ENCODE measurements at regions not wholly inside any gene's neighbourhood (a gene's known extent, or its start where the extent isn't known, plus 50 kb on each side); places are given as distances from the start of the nearest gene placed in this dataset.
A peak's percentile ranks its signal among the peaks of the same experiment; 100 is the strongest.

- peak; percentile 21 for DNase-seq
These were observed 137.6 kb upstream of the SSTR1 start for GRCh38 chr14:38070061-38070588.

DNA sequence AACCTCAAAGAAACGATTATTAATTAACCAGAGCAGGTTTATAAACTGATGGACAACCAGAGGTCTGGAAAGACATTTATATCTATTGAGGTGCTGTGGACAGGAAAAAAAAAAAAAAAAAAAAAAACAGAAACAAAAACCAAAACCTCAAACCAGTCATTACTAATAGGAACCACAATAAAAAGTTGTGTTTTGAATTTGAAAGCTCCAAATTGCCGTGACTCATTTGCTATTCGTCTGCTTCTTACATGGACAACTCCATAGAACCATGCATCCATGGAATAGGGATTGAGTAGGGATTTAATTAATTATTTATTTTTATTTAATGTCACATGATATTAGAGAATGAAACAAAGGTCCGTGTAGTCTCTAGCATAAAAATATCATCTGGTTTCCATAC lies 134.1 kb upstream of the SSTR1 start:
- DNase-seq, result peak; percentile 44

GRCh38 chr14:38074081-38074480 lies 133.6 kb upstream of the SSTR1 start:
- no peak for DNase-seq

- DNase-seq, result no peak
These were observed 132.9 kb upstream of the SSTR1 start for GRCh38 chr14:38074754-38075153.

DNA sequence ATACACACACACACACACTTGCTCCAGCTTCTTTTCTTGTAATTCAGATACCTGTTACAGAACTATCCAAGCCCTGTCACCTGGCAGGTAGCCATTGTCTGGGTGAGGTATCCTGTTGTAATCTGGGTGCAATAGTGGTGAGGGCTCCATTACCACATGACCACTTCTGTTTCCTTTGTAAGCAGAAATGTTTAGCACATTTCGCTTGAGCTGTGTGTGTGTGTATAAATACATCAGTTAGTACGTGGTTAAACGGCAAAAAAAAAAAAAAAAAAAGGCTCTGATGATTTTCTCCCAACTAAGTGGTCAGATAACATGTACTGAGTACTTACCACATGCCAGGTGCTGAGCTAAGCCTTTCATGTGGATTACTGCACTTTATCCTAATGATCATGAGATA lies 129.3 kb upstream of the SSTR1 start:
- DNase-seq, result no peak

DNA sequence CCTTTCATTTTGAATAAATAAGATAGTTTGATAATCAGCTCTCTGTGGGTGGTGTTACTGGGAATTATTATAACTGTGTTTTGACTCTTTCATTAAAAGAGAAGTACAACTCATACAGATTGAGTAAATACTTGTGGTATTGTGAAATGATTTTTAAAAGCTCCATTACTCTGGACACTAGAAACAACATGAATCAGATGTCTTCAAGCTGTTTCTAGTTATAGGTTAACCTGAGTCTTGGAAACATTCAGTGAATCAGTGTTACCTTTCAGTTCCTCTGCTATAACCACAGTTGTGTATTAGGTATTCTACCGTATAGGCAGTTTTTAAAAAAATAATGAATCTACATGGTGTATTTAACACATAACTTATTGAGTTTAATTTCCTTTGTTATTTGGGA lies 128.4 kb upstream of the SSTR1 start:
- DNase-seq, result peak; percentile 40

GRCh38 chr14:38079886-38080285 lies 127.8 kb upstream of the SSTR1 start:
- DNase-seq, result no peak

DNA sequence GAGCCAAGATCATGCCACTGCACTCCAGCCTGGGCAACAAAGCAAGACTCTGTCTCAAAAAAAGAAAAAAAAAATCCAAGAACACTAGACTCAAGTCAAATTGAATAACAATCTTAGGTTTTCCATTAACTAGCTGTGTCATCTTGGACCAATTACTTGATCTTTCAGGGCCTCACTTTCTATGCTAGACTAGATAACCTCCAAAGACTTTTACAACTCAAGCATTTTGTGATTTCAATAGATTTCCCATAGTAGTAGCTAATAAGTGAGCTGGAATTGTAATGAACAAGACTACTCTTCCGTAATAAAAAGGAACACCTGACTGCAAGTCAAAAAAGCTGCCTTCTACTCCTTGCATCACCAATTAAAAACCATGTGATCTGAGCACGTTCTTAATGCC lies 127.0 kb upstream of the SSTR1 start:
- DNase-seq, result no peak

DNA sequence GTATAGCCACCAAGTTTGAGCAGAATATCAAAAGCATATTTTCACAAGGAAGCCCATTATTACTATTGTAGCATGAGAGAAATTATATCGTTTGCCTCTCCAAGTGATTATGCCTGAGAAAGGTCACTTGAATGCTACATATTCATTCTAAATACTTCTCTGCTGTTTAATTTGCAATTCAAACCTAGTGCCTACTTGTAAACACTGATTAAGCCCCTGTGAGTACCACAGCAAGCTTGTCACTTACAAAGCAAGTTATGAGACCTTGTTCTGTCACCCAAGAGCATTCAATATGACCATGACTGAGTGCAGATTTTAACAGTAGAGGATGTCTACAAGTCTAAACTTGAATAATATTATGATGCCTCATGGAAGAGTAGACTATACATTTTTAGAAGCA lies 124.7 kb upstream of the SSTR1 start:
- no peak for DNase-seq

DNA sequence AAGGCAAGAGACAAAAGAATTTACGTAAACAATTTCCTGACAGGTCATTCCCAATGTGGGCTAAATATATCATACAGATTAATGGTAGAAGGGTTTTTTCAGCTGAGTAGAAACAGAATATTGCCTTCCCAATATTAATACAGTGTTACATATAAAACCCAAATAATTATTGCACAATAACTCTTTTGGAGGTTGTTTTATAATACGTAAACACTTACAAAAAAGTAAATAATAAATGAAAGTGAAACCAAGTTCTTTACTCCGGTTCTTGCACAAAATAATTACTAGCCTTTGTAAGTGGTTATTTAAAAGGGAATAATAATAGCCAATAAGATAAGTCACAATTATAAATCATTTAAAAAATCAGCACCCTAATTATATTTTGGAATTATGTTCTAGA lies 118.6 kb upstream of the SSTR1 start:
- DNase-seq, result no peak

GRCh38 chr14:38090506-38090905 lies 117.2 kb upstream of the SSTR1 start:
- DNase-seq, result no peak

DNA sequence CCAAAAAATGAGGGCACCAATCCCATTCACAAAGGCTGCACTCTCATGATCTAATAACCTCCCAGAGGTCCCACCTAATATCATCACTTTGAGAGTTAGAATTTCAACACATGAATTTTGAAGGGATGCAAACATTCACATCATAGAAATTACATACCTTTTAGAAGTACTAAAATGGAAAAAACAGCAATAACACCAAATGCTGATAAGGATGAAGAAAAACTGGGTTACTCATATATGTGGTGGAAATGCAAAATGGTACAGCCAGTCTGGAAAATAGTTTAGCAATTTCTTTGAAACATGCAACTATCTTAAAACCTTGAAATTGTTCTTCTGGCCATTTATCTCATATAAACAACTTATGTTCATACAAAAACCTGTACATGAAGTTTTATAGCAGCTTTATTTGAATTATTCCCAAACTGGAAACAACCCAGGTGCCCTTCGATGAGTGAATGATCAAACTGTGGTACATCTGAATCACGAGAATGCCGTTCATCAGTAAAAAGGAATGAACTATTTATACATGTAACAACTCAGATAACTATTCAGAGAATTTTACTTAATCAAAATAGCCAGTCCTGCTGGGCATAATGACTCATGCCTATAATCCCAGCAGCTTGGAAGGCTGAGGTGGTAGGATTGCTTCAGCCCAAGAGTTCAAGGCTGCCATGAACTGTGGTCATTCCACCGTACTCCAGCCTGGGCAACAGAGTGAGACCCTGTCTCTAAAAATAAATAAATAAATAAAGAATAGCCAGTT lies 109.4 kb upstream of the SSTR1 start:
- DNase-seq, result peak; percentile 85

DNA sequence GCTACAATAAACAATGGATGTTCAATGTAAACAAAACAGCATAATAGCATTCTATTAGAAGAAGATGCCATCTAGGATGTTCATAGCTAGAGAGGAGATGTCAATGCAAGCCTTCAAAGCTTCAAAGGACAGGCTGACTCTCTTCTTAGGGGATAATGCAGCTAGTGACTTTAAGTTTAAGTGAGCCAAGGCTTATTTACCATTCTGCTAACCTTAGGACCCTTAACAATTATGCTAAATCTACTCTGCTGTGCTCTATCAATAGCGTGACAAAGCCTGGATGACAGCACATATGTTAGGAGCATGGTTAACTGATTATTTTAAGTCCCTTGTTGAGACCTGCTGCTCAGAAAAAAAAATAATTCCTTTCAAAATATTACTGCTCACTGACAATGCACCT lies 106.0 kb upstream of the SSTR1 start:
- no peak for DNase-seq

GRCh38 chr14:38103542-38104225 lies 104.0 kb upstream of the SSTR1 start:
- DNase-seq, result no peak

GRCh38 chr14:38105106-38105702 lies 102.5 kb upstream of the SSTR1 start:
- no peak for DNase-seq

DNA sequence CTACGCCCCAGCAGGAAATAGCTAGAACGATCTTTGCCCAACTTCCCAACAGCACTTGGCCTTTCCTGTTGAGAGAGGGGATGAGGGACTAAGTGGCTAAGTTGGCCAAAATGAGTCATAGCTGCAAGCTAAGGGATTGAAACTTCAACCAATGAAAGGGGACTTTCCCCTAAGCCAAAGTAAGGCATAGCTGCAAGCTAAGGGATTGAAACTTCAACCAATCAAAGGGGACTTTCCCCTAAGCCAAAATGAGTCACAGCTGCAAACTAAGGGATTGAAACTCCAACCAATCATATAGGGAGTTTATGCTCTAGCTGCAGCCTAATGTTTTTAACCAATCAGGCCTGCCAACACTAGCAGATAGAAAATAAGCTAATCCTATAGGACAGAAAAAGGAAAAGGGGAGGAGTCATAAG lies 100.5 kb upstream of the SSTR1 start:
- DNase-seq, result no peak

DNA sequence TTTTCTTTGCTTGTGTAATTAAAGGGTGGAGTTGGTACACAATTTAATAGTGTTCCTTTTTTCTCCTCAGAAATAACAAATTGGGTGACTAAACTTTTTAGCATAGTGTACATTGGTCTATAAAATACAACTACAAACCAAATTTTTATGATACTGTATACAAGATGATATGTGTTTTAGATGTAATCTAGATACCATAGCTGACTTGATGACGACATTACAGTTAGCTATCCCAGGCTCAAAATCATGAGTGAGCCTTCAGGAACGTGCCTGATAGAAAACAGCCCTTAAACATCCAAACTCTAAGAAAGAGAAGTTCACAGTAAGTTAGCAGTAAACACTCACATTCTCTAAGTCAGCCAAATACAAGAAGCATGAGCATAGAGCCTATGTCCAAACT lies 99.0 kb upstream of the SSTR1 start:
- DNase-seq, result peak; percentile 74

DNA sequence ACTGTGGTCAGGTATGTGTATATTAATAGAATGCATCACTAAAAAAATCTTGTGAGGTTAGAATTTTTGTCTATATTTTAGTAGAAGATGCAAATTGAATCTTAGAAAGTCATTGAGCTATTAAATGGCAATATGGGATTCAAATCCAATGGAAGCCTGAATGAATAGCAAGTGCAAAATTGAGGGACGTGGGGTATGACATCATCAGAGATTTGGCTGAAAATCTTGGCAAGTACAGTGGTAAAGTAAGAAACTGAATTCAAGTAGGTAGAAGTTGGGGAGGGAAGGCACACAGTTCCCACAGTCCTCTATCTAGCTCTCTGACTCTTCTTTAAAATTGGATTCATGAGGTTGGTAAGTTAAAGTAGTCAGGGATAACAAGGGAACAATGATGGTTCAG lies 97.4 kb upstream of the SSTR1 start:
- no peak for DNase-seq

DNA sequence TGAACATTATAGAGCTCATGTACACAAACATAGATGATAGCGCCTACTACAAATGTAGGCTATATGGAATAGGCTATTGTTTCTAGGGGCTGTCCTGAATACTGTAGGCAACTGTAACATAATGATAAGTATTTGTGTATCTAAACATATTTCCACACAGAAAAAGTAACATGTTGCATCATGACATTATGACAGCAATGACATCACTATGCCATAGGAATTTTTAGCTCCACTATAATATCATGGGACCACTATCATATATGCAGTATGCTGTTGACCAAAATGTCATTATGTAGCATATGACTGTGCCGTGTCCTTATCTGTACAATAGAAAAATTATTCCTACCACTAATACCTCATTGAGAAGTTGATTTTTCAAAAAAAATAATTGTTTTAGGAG lies 96.7 kb upstream of the SSTR1 start:
- no peak for DNase-seq

- DNase-seq, result no peak
These were observed 94.2 kb upstream of the SSTR1 start for GRCh38 chr14:38113546-38113945.

DNA sequence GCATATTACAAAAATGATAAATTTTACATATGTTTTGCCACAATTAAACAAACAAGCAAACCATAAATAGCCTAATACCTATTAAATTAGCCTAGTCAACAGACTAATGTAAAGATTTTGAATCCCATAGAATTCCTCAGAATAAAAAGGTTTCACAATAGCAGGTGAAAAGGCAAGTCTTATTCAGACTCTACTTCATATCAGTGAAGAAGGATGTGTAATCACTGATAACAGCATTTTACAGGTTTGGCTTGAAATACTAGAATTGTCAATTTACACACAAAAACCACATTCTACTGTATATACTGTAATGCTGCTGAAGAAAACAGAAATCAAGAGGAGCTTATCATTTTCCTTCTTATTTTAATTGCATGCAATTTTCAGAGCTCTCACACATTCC lies 90.8 kb upstream of the SSTR1 start:
- DNase-seq, result no peak

- DNase-seq, result no peak
These were observed 87.6 kb upstream of the SSTR1 start for GRCh38 chr14:38120109-38120508.

DNA sequence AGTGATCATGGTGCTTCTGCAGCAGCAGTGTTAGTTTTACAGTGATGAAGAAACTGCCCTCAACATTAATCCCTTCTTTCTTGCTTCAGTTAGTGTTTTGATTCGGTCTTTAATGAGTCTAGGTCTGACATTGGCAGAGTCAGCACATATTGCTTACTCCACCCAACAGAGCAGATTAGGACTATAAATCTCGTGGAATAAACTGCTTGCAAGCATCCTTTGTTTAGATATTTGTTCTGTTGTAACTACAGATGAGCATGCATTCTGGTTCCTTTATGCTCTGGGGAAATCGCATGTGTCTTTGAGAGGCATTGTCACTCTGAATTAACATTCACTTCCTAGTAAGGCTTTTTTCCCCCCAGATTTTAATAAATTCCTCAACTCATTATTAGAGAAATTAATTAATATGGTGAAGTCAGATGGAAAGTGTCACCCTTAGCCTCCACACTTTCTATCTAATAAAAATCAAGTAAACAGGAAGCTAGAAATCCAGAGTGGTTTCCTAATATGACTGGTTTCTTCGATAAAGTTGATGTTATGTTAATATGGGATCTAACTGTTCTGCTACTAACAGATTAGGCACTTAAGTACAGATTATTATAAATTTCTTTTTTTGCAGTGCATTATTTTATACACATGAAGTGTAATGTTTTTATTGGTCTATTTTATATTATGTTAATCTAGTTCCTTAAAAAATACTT lies 86.2 kb upstream of the SSTR1 start:
- DNase-seq, result no peak

Measured in fibroblast of skin of abdomen (primary cell).